Activated CD4-positive, alpha-beta T cell treated with anti-CD3 and anti-CD28 coated beads, Interleukin-2, Interleukin-4, amounts not matched to agents 100 ng/mL and 50 ng/mL, durations not matched to agents 16 hours and 8 hours (primary cell): ENCODE measurements at regions not wholly inside any gene's neighbourhood (a gene's known extent, or its start where the extent isn't known, plus 50 kb on each side); places are given as distances from the start of the nearest gene placed in this dataset.

Experiments
- DNase-seq: peaks from one replicate; pipeline ENCODE4 v3.0.0-alpha.2; 2020; ENCODE audit warnings: low spot score

- DNase-seq: no peak
Measured at GRCh38 chr12:131477613-131478012, 233.3 kb upstream of the SFSWAP start.

GRCh38 chr12:131478468-131478867 lies 232.4 kb upstream of the SFSWAP start:
- DNase-seq: no peak

- DNase-seq: no peak
Measured at GRCh38 chr12:131482199-131482598, 228.7 kb upstream of the SFSWAP start.

GRCh38 chr12:131482686-131483085 lies 228.2 kb upstream of the SFSWAP start:
- no peak for DNase-seq

- no peak for DNase-seq
Measured at GRCh38 chr12:131486451-131487230, 224.2 kb upstream of the SFSWAP start.

- DNase-seq: no peak
Measured at GRCh38 chr12:131487388-131488124, 223.3 kb upstream of the SFSWAP start.

GRCh38 chr12:131489718-131490117 lies 221.2 kb upstream of the SFSWAP start:
- DNase-seq: no peak

- DNase-seq: no peak
Measured at GRCh38 chr12:131491155-131491554, 219.7 kb upstream of the SFSWAP start.

GRCh38 chr12:131491916-131492490 lies 218.9 kb upstream of the SFSWAP start:
- no peak for DNase-seq

- DNase-seq: no peak
Measured at GRCh38 chr12:131493068-131493826, 217.6 kb upstream of the SFSWAP start.

- DNase-seq: no peak
Measured at GRCh38 chr12:131494216-131494615, 216.7 kb upstream of the SFSWAP start.

GRCh38 chr12:131494741-131495524 lies 216.0 kb upstream of the SFSWAP start:
- no peak for DNase-seq

- DNase-seq: no peak
Measured at GRCh38 chr12:131497966-131498365, 212.9 kb upstream of the SFSWAP start.

GRCh38 chr12:131499160-131499863 lies 211.6 kb upstream of the SFSWAP start:
- no peak for DNase-seq

- DNase-seq: no peak
Measured at GRCh38 chr12:131499864-131500190, 211.1 kb upstream of the SFSWAP start.

- no peak for DNase-seq
Measured at GRCh38 chr12:131500564-131500963, 210.3 kb upstream of the SFSWAP start.

GRCh38 chr12:131505561-131505960 lies 205.3 kb upstream of the SFSWAP start:
- no peak for DNase-seq

GRCh38 chr12:131506426-131506825 lies 204.5 kb upstream of the SFSWAP start:
- no peak for DNase-seq

- no peak for DNase-seq
Measured at GRCh38 chr12:131507094-131507493, 203.8 kb upstream of the SFSWAP start.

- no peak for DNase-seq
Measured at GRCh38 chr12:131507881-131508280, 203.0 kb upstream of the SFSWAP start.

GRCh38 chr12:131509701-131510100 lies 201.2 kb upstream of the SFSWAP start:
- no peak for DNase-seq
